ENCODE measurements at regions not wholly inside any gene's neighbourhood (a gene's known extent, or its start where the extent isn't known, plus 50 kb on each side); places are given as distances from the start of the nearest gene placed in this dataset.

DNA sequence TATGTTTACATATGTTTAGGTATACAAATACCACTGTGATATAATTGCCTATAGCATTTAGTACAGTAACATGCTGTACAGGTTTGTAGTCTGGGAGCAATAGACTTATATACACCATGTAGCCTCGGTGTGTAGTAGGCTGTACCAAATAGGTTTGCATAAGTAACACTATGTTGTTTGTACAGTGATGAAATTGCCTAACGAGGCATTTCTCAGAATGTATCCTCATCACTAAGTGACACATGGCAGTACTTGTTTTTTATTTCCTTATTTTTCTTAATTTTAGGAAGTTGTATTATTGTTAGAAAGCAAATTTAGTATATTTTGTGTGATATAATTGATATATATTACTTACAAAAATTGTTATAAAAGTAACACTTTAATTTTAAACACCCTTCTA lies 840.9 kb downstream of the LTN1 start:
- DNase-seq (ENCODE audit: low spot score) = no peak
- Mint-ChIP-seq H3K4me3 (ENCODE audit: low read depth) (no peak overlapping the region), H3K9me3 (no peaks in the 10 kb centered on the region), H3K27ac (no peak overlapping the region), H3K4me1 (ENCODE audit: low read depth) (no peaks in the 10 kb centered on the region), H3K27me3 (ENCODE audit: low read depth) (no peaks in the 10 kb centered on the region), H3K36me3 (ENCODE audit: low read depth) (no peaks in the 10 kb centered on the region)
- intact Hi-C loops (cut with micrococcal nuclease) = no loop called here

DNA sequence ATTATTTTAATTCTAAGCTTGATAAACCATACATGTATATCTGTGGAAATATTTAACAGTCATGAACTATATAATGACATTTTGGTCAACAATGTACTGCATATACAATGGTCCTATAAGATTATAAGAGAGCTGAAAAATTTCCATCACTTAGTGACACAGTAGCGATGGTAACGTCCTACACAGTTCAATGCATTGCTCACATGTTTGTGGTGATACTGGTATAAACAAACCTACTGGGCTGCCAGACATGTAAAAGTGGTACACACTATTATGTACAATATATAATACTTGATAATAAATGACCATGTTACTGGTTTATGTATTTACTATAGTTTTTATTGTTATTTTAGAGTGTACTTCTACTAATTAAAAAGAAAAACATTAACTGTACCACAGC lies 841.9 kb downstream of the LTN1 start:
- no peaks in the 10 kb centered on the region for H3K9me3 Mint-ChIP-seq
- H3K27ac Mint-ChIP-seq = no peak overlapping the region
- no peaks in the 10 kb centered on the region for H3K4me1 Mint-ChIP-seq (ENCODE audit: low read depth)
- H3K36me3 Mint-ChIP-seq (ENCODE audit: low read depth) = no peaks in the 10 kb centered on the region
- no peak overlapping the region for H3K4me3 Mint-ChIP-seq (ENCODE audit: low read depth)
- no peaks in the 10 kb centered on the region for H3K27me3 Mint-ChIP-seq (ENCODE audit: low read depth)
- intact Hi-C loops (cut with micrococcal nuclease) = no loop called here
- no peak for DNase-seq (ENCODE audit: low spot score)

GRCh38 chr21:28148400-28149064 lies 844.1 kb downstream of the LTN1 start:
- Mint-ChIP-seq H3K27me3 (ENCODE audit: low read depth) (no peaks in the 10 kb centered on the region), H3K4me1 (ENCODE audit: low read depth) (no peaks in the 10 kb centered on the region), H3K36me3 (ENCODE audit: low read depth) (no peaks in the 10 kb centered on the region), H3K9me3 (no peaks in the 10 kb centered on the region), H3K4me3 (ENCODE audit: low read depth) (no peak overlapping the region), H3K27ac (no peak overlapping the region)
- intact Hi-C loops (cut with micrococcal nuclease) = no loop called here
- no peak for DNase-seq (ENCODE audit: low spot score)

DNA sequence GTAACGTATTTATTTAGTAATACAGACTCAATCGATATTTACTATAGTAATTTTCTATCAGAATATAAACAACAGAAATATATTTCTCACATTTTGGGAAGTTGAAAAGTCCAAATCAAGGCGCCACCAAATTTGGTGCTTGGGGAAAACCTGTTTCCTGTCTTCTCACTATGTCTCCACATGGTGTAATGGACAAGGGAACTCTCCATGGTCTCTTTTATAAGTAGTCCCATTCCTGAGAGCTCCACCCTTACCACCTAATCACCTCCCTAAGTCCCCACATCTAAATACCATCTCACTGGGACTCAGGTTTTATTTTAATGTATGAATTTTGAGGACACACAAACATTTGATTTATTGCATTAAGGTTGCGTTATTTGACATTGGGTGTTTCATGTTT lies 848.0 kb downstream of the LTN1 start:
- intact Hi-C loops (cut with micrococcal nuclease) = no loop called here
- H3K4me3 Mint-ChIP-seq (ENCODE audit: low read depth) = no peak overlapping the region
- no peaks in the 10 kb centered on the region for H3K27me3 Mint-ChIP-seq (ENCODE audit: low read depth)
- no peaks in the 10 kb centered on the region for H3K4me1 Mint-ChIP-seq (ENCODE audit: low read depth)
- no peaks in the 10 kb centered on the region for H3K9me3 Mint-ChIP-seq
- DNase-seq (ENCODE audit: low spot score) = no peak
- no peak overlapping the region for H3K27ac Mint-ChIP-seq
- no peaks in the 10 kb centered on the region for H3K36me3 Mint-ChIP-seq (ENCODE audit: low read depth)

GRCh38 chr21:28144089-28144488 lies 848.6 kb downstream of the LTN1 start:
- H3K4me1 Mint-ChIP-seq (ENCODE audit: low read depth) = no peaks in the 10 kb centered on the region
- no peak overlapping the region for H3K27ac Mint-ChIP-seq
- H3K9me3 Mint-ChIP-seq = no peaks in the 10 kb centered on the region
- intact Hi-C loops (cut with micrococcal nuclease) = no loop called here
- H3K36me3 Mint-ChIP-seq (ENCODE audit: low read depth) = no peaks in the 10 kb centered on the region
- no peak for DNase-seq (ENCODE audit: low spot score)
- H3K27me3 Mint-ChIP-seq (ENCODE audit: low read depth) = no peaks in the 10 kb centered on the region
- H3K4me3 Mint-ChIP-seq (ENCODE audit: low read depth) = no peak overlapping the region

DNA sequence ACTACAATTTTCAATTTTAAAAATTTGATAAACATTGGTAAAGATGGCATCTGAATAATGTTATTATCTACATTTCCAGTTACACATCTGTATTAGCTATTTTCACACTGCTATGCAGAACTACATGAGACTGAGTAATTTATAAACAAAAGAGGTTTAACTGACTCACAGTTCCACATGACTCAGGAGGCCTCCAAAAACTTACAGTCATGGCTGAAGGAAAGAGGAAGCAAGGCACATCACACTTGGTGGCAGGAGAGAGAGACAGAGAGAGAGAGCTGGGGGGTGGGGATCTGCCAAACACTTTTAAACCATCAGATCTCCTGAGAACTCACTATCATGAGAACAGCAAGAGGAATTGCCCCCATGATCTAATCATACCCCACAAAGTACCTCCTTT lies 850.0 kb downstream of the LTN1 start:
- Mint-ChIP-seq H3K27me3 (ENCODE audit: low read depth) (no peaks in the 10 kb centered on the region), H3K27ac (no peak overlapping the region), H3K4me1 (ENCODE audit: low read depth) (no peaks in the 10 kb centered on the region), H3K36me3 (ENCODE audit: low read depth) (no peaks in the 10 kb centered on the region), H3K4me3 (ENCODE audit: low read depth) (no peak overlapping the region), H3K9me3 (no peaks in the 10 kb centered on the region)
- no peak for DNase-seq (ENCODE audit: low spot score)
- intact Hi-C loops (cut with micrococcal nuclease) = no loop called here

- H3K4me1 Mint-ChIP-seq (ENCODE audit: low read depth) = no peaks in the 10 kb centered on the region
Measured at GRCh38 chr21:28138272-28138671, 854.4 kb downstream of the LTN1 start.

GRCh38 chr21:28136656-28137255 lies 855.9 kb downstream of the LTN1 start:
- no peak for DNase-seq (ENCODE audit: low spot score)
- Mint-ChIP-seq H3K27ac (no peak overlapping the region), H3K4me1 (ENCODE audit: low read depth) (no peaks in the 10 kb centered on the region), H3K4me3 (ENCODE audit: low read depth) (no peak overlapping the region), H3K27me3 (ENCODE audit: low read depth) (no peaks in the 10 kb centered on the region), H3K36me3 (ENCODE audit: low read depth) (no peaks in the 10 kb centered on the region), H3K9me3 (peaks cover 8% of the 10 kb centered on the region)
- intact Hi-C loops (cut with micrococcal nuclease) = no loop called here

More at GRCh38 chr21:28138272-28138671, 854.4 kb downstream of the LTN1 start:
- H3K27ac Mint-ChIP-seq = no peak overlapping the region
- no peak overlapping the region for H3K4me3 Mint-ChIP-seq (ENCODE audit: low read depth)
- H3K36me3 Mint-ChIP-seq (ENCODE audit: low read depth) = no peaks in the 10 kb centered on the region
- intact Hi-C loops (cut with micrococcal nuclease) = no loop called here
- no peak for DNase-seq (ENCODE audit: low spot score)
- H3K27me3 Mint-ChIP-seq (ENCODE audit: low read depth) = no peaks in the 10 kb centered on the region
- peaks cover 2% of the 10 kb centered on the region for H3K9me3 Mint-ChIP-seq

GRCh38 chr21:28135646-28136045 lies 857.0 kb downstream of the LTN1 start:
- peaks cover 15% of the 10 kb centered on the region for H3K9me3 Mint-ChIP-seq
- no peak overlapping the region for H3K27ac Mint-ChIP-seq
- H3K27me3 Mint-ChIP-seq (ENCODE audit: low read depth) = no peaks in the 10 kb centered on the region
- no peak overlapping the region for H3K4me3 Mint-ChIP-seq (ENCODE audit: low read depth)
- no peak for DNase-seq (ENCODE audit: low spot score)
- intact Hi-C loops (cut with micrococcal nuclease) = no loop called here
- no peaks in the 10 kb centered on the region for H3K4me1 Mint-ChIP-seq (ENCODE audit: low read depth)
- no peaks in the 10 kb centered on the region for H3K36me3 Mint-ChIP-seq (ENCODE audit: low read depth)

DNA sequence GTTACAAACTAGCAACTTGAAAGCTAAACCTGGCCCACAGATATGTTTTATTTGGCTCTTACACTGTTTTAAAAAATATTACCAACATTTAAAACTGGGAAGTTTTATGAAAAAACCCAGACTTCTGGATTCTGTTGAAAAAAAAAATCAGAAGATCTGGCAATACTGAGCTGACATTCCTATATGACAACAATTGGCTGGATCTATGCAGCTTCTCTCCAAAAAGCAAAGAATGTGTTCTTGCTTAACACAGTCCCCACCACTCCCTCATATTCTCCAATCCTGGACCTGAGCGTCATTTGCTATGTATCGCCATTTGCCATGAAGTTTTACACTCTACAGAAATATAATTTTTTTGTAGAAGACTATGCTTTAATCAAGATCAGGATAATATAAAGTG lies 859.6 kb downstream of the LTN1 start:
- Mint-ChIP-seq H3K27me3 (ENCODE audit: low read depth) (no peaks in the 10 kb centered on the region), H3K4me1 (ENCODE audit: low read depth) (no peaks in the 10 kb centered on the region), H3K36me3 (ENCODE audit: low read depth) (no peaks in the 10 kb centered on the region), H3K27ac (no peak overlapping the region), H3K9me3 (peaks cover 15% of the 10 kb centered on the region), H3K4me3 (ENCODE audit: low read depth) (no peak overlapping the region)
- DNase-seq (ENCODE audit: low spot score) = no peak
- intact Hi-C loops (cut with micrococcal nuclease) = no loop called here

DNA sequence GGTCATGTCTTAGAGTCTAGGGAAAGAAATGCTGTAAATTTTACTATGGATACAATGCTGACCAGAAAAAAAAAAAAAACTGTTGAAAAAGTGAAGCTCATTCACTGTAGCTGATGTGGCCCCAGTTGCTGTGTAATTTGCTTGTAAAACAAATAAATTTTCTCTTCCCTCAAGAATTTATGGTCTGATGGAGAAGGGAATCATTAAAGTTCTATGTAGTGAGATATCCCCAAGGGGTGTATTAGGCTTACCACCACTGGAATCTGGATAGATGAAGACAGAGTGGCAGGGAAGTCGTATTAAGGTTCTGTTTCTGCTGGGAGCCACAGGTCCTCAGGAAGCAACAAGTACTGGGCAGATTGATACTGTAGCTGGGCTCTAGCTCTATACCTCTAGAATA lies 860.0 kb downstream of the LTN1 start:
- Mint-ChIP-seq H3K36me3 (ENCODE audit: low read depth) (no peaks in the 10 kb centered on the region), H3K27me3 (ENCODE audit: low read depth) (no peaks in the 10 kb centered on the region), H3K27ac (no peak overlapping the region), H3K4me3 (ENCODE audit: low read depth) (no peak overlapping the region), H3K9me3 (peaks cover 15% of the 10 kb centered on the region), H3K4me1 (ENCODE audit: low read depth) (no peaks in the 10 kb centered on the region)
- no peak for DNase-seq (ENCODE audit: low spot score)
- intact Hi-C loops (cut with micrococcal nuclease) = no loop called here

- Mint-ChIP-seq H3K9me3 (peaks cover 11% of the 10 kb centered on the region), H3K4me1 (ENCODE audit: low read depth) (no peaks in the 10 kb centered on the region), H3K27me3 (ENCODE audit: low read depth) (no peaks in the 10 kb centered on the region), H3K27ac (no peak overlapping the region), H3K36me3 (ENCODE audit: low read depth) (no peaks in the 10 kb centered on the region), H3K4me3 (ENCODE audit: low read depth) (no peak overlapping the region)
- intact Hi-C loops (cut with micrococcal nuclease) = no loop called here
- no peak for DNase-seq (ENCODE audit: low spot score)
Measured at GRCh38 chr21:28127175-28127785, 865.4 kb downstream of the LTN1 start.

DNA sequence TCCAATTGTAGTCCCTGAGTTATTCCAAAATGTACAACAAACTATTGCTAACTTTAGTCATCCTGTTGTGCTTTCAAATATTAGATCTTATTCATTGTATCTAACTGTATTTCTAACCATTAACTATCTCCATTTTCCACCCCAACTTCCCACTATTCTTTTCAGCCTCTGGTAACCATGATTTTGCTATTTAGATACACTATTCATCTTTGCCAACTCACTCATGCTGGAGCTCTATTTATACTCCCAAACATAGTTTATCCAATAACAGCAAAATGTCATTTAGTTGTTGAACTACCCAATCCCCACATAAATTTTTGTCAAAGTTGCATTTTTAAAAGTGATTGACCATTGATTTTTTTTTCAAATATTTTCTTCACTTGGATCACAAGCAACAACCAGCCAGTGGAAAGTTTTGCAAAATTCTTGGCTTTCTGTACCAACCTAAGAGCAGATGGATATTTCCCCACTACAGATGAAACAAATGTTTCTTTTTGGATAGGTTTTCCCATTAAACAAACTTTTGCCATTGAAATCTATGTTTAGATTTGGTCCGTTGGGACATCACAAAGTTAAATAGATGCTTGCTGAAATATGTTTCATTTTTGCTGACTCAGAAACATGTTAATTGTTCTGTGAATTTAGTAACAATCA lies 866.0 kb downstream of the LTN1 start:
- Mint-ChIP-seq H3K4me1 (ENCODE audit: low read depth) (no peaks in the 10 kb centered on the region), H3K27me3 (ENCODE audit: low read depth) (no peaks in the 10 kb centered on the region), H3K36me3 (ENCODE audit: low read depth) (no peaks in the 10 kb centered on the region), H3K9me3 (peaks cover 6% of the 10 kb centered on the region), H3K4me3 (ENCODE audit: low read depth) (no peak overlapping the region), H3K27ac (no peak overlapping the region)
- no peak for DNase-seq (ENCODE audit: low spot score)
- intact Hi-C loops (cut with micrococcal nuclease) = no loop called here
